OCI-LY3 (cell line): ENCODE measurements at regions not wholly inside any gene's neighbourhood (a gene's known extent, or its start where the extent isn't known, plus 50 kb on each side); places are given as distances from the start of the nearest gene placed in this dataset.
A peak's percentile ranks its signal among the peaks of the same experiment; 100 is the strongest.

Source experiments
- H2AFZ ChIP-seq: fragments of 200-600, 300-600 bp; shearing (Covaris generic); 2 replicates; pipeline ENCODE4 v1.6.0; 2014; ENCODE audit warnings: antibody characterized with exemption, low read depth, low read length
- H3K27ac ChIP-seq: fragments of 200-600, 300-600 bp; sonication (generic); 2 replicates; pipeline ENCODE4 v1.5.1; 2014; ENCODE audit warnings: mild to moderate bottlenecking, low read length, moderate library complexity, mixed read lengths
- H3K27me3 ChIP-seq: fragments of 200-600, 300-600 bp; sonication (generic); 2 replicates; pipeline ENCODE4 v1.6.1; 2014; ENCODE audit warnings: low read depth, low read length, mixed read lengths
- H3K36me3 ChIP-seq: fragments of 200-600, 300-600 bp; sonication (generic); replicated peaks from 2 replicates; pipeline ENCODE3; 2014; ENCODE audit warnings: low read depth, low read length, mixed read lengths
- H3K4me1 ChIP-seq: fragments of 300-600, 200-600 bp; sonication (generic); 2 replicates; pipeline ENCODE4 v1.6.1; 2014; ENCODE audit warnings: low read length, mixed read lengths
- H3K4me2 ChIP-seq: fragments of 200-600, 300-600 bp; sonication (generic); 2 replicates; pipeline ENCODE4 v1.6.1; 2014; ENCODE audit warnings: low read length, mixed read lengths
- H3K4me3 ChIP-seq: fragments of 300-600, 200-600 bp; sonication (generic); 2 replicates; pipeline ENCODE4 v1.5.1; 2014; ENCODE audit warnings: antibody characterized with exemption, mild to moderate bottlenecking, low read length, moderate library complexity
- H3K79me2 ChIP-seq: fragments of 300-600, 200-600 bp; shearing (Covaris generic); 2 replicates; pipeline ENCODE4 v1.6.1; 2014; ENCODE audit warnings: mild to moderate bottlenecking, low read length, mixed read lengths
- H3K9ac ChIP-seq: fragments of 300-600, 200-600 bp; shearing (Covaris generic); 2 replicates; pipeline ENCODE4 v1.6.0; 2014; ENCODE audit warnings: mild to moderate bottlenecking, low read length, moderate library complexity
- H3K9me3 ChIP-seq: fragments of 200-600, 300-600 bp; shearing (Covaris generic); 2 replicates; pipeline ENCODE4 v1.6.1; 2014; ENCODE audit warnings: low read length, mixed read lengths; ENCODE audit not compliant: insufficient read depth
- H4K20me1 ChIP-seq: fragments of 200-600, 300-600 bp; sonication (generic); 2 replicates; pipeline ENCODE4 v1.6.1; 2016; ENCODE audit warnings: low read length, mixed read lengths; ENCODE audit not compliant: insufficient read depth
- EZH2phosphoT487 ChIP-seq: fragments of 200-600 bp; shearing (Covaris generic); IDR thresholded peaks from 2 replicates; pipeline ENCODE4 v1.6.1; 2018; ENCODE audit warnings: antibody characterized with exemption, mixed run types, low read depth
- TF ChIP-seq, protein P1 (sequence below): fragments of 200-600, 300-600 bp; sonication (generic); IDR thresholded peaks from 2 replicates; pipeline ENCODE4 v1.5.1; 2014; ENCODE audit warnings: antibody characterized with exemption, low read length, low read depth

DNA sequence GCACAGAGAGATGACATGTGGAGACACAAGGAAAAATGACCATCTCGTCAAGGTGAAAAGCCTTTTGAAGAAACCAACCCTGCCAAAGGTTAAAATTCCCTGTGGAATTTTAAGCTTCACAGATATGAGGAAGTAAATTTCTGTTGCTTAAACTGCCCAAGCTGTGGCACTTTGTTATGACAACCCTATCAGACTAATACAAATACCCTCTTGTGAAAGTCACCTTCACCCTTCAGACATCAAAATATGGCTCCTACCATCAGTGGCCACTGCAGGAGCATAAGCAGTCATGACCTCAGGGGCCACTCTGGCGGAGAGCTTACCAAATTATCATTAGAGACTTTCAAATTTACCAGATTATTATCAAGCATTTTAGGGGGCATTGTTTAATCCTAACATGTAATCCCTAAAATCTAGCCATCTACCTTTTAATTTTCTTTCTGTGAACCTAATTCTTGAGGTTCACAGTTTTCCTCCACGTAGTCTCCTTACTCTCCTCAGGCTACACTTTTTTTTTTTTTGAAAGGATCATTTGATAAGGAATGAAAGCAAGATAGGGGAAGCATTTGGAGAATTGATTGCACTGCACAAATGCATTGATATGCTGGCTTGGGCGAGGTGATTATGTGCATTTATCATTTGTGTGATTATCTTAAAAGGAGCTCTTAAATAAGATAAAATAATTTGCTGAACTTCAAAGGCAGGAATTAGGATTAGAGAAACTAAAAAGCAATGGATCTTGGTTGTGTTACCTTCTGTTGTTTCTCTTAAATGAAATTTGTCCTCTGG is 90.3 kb downstream of the TMEM168 start:
- H3K36me3 ChIP-seq, result no peaks in the 10 kb centered on the region
- H3K4me1 ChIP-seq, result no peaks in the 10 kb centered on the region
- H3K4me3 ChIP-seq, result no peak overlapping the region
- TF ChIP-seq, protein P1, sequence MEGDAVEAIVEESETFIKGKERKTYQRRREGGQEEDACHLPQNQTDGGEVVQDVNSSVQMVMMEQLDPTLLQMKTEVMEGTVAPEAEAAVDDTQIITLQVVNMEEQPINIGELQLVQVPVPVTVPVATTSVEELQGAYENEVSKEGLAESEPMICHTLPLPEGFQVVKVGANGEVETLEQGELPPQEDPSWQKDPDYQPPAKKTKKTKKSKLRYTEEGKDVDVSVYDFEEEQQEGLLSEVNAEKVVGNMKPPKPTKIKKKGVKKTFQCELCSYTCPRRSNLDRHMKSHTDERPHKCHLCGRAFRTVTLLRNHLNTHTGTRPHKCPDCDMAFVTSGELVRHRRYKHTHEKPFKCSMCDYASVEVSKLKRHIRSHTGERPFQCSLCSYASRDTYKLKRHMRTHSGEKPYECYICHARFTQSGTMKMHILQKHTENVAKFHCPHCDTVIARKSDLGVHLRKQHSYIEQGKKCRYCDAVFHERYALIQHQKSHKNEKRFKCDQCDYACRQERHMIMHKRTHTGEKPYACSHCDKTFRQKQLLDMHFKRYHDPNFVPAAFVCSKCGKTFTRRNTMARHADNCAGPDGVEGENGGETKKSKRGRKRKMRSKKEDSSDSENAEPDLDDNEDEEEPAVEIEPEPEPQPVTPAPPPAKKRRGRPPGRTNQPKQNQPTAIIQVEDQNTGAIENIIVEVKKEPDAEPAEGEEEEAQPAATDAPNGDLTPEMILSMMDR, result no peak
- no peak for TF ChIP-seq EZH2phosphoT487
- H3K4me2 ChIP-seq, result no peak overlapping the region
- no peak overlapping the region for H3K27ac ChIP-seq
- no peaks in the 10 kb centered on the region for H3K9me3 ChIP-seq
- H2AFZ ChIP-seq, result no peak overlapping the region
- no peaks in the 10 kb centered on the region for H3K27me3 ChIP-seq
- no peaks in the 10 kb centered on the region for H4K20me1 ChIP-seq
- no peak overlapping the region for H3K9ac ChIP-seq
- no peaks in the 10 kb centered on the region for H3K79me2 ChIP-seq

DNA sequence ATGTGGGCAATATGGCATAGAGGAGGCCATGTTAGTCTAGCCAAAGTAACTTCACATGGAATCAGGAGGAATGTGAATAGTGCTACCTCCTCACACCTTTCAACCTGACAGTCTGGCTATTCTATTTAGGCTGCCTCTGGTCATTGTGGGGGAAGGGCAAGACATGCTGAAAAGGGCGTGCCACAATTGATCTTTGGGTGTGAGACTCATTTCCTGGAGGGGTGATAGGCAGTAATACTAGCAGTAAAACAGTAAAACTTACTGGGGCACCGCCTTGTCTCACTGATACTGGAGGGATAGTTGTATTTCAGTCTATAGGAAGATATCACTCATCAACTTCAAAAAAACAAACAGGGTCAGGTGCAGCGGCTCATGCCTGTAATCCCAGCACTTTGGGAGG is 88.7 kb downstream of the TMEM168 start:
- H3K4me2 ChIP-seq, result no peak overlapping the region
- TF ChIP-seq, protein P1, result no peak
- TF ChIP-seq EZH2phosphoT487, result no peak
- H3K9me3 ChIP-seq, result no peaks in the 10 kb centered on the region

DNA sequence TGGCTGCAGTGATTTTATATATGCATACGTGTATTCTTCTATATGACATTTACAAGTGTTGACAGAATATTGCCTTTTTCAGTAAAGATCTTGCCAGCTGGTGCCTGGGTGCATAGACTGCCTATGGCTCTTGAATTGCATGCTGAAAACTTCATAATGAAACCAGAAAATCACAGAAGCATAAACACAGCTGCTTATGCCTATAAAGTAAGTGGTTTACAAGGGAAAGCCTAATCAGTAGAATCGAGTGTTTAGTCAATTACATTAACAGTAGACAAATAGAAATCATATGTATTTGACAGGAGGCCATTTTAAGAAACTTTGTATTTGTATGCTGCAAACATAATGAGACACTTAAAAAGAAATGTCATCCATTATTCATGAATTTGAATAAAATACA is 82.5 kb downstream of the TMEM168 start:
- no peak overlapping the region for H3K4me3 ChIP-seq
- H3K27me3 ChIP-seq, result no peaks in the 10 kb centered on the region
- H2AFZ ChIP-seq, result no peak overlapping the region
- no peaks in the 10 kb centered on the region for H3K36me3 ChIP-seq
- H3K9ac ChIP-seq, result no peak overlapping the region
- peaks cover 12% of the 10 kb centered on the region for H3K4me1 ChIP-seq
- H3K79me2 ChIP-seq, result no peaks in the 10 kb centered on the region
- H4K20me1 ChIP-seq, result no peaks in the 10 kb centered on the region
- H3K9me3 ChIP-seq, result no peaks in the 10 kb centered on the region
- H3K27ac ChIP-seq, result no peak overlapping the region
- H3K4me2 ChIP-seq, result peak overlapping the region; percentile 31
- TF ChIP-seq, protein P1, result no peak
- no peak for TF ChIP-seq EZH2phosphoT487

More for the DNA sequence above, 88.7 kb downstream of the TMEM168 start:
- H3K27ac ChIP-seq, result no peak overlapping the region
- H3K4me3 ChIP-seq, result no peak overlapping the region
- H3K4me1 ChIP-seq, result no peaks in the 10 kb centered on the region
- no peaks in the 10 kb centered on the region for H3K36me3 ChIP-seq
- H2AFZ ChIP-seq, result no peak overlapping the region
- H3K27me3 ChIP-seq, result no peaks in the 10 kb centered on the region
- H3K79me2 ChIP-seq, result no peaks in the 10 kb centered on the region
- H4K20me1 ChIP-seq, result no peaks in the 10 kb centered on the region
- H3K9ac ChIP-seq, result no peak overlapping the region

DNA sequence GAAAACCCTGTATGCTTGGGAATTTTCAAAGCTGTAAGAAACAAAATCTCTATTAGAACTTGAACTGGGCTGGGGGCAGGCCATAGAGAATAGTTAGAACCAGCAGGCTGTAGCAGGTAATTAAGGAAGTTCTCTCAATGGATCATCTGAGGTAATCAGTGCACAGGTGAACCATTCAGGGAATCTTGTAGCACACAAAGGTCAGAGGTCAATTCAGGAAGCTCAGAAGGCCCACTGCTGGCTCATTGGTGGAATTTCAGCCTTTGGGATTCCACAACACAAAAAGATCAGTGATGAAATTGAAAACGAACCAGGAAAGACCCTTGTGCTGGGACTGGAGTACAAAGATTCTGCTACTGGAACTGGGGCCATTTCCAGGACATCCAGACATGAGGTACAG is 82.0 kb downstream of the TMEM168 start:
- Histone ChIP-seq H3K4me2 (no peak overlapping the region), H3K36me3 (no peaks in the 10 kb centered on the region), H3K79me2 (no peaks in the 10 kb centered on the region), H3K27ac (no peak overlapping the region), H2AFZ (no peak overlapping the region), H3K4me1 (peaks cover 12% of the 10 kb centered on the region), H3K9ac (no peak overlapping the region), H3K27me3 (no peaks in the 10 kb centered on the region), H3K9me3 (no peaks in the 10 kb centered on the region), H4K20me1 (no peaks in the 10 kb centered on the region), H3K4me3 (no peak overlapping the region)
- TF ChIP-seq EZH2phosphoT487, result no peak
- TF ChIP-seq, protein P1, result no peak
